B cell (primary cell): ENCODE measurements at regions not wholly inside any gene's neighbourhood (a gene's known extent, or its start where the extent isn't known, plus 50 kb on each side); places are given as distances from the start of the nearest gene placed in this dataset.

Source experiments
- ATAC-seq: fragments of 200-7000 bp; cut with Tn5 transposase; one replicate; pipeline ENCODE4 v1.10.0; 2021; ENCODE audit warnings: low read depth, mild to moderate bottlenecking, moderate number of reproducible peaks, moderate library complexity
- CTCF ChIA-PET: fragments of 350-600 bp; sonication (Branson Sonifier 250); formaldehyde crosslinking; loops from one replicate; lab custom pipeline; 2021; ENCODE audit warnings: antibody characterized with exemption, inconsistent platforms; lab: Charles Lee
- POLR2A ChIA-PET: fragments of 350-600 bp; sonication (Branson Sonifier 250); formaldehyde crosslinking; loops from one replicate; lab custom pipeline; 2021; ENCODE audit warnings: antibody characterized with exemption; lab: Charles Lee
- DNase-seq: peaks from one replicate; pipeline ENCODE4 v3.0.0; 2013
- H2AFZ ChIP-seq: 2 replicates; pipeline ENCODE4 v1.6.1; 2012; ENCODE audit warnings: mild to moderate bottlenecking, low read depth, low read length; ENCODE audit not compliant: insufficient read depth, poor library complexity, severe bottlenecking
- H3K27ac ChIP-seq, 2 donors: 1 replicate in 1 of 2; 2 replicates in 1 of 2; pipeline ENCODE4 v1.5.1; 2012 to 2013; ENCODE audit warnings: low read length in 2 of 2, mild to moderate bottlenecking in 2 of 2, moderate library complexity in 1 of 2
- H3K27me3 ChIP-seq, 4 experiments: fragments of 200-600 bp in 1 of 4; sonication (generic) in 1 of 4; replicated peaks in 1 of 4; 1 replicate in 2 of 4; 2 replicates in 2 of 4; pipeline versions ENCODE4 v1.6.1 to v1.7.0; 2013 to 2016; ENCODE audit warnings: low read length in 3 of 4, mild to moderate bottlenecking in 2 of 4, mixed read lengths in 1 of 4, moderate library complexity in 1 of 4; ENCODE audit not compliant: insufficient read depth in 4 of 4, control insufficient read depth in 3 of 4; ENCODE audit errors: control extremely low read depth in 1 of 4
- H3K36me3 ChIP-seq, 2 experiments: replicated peaks in 1 of 2; 1 replicate in 1 of 2; 2 replicates in 1 of 2; pipeline versions ENCODE4 v1.6.1 to v1.7.1; 2013; ENCODE audit warnings: low read length in 1 of 2; ENCODE audit not compliant: insufficient read depth in 2 of 2, control insufficient read depth in 1 of 2; ENCODE audit errors: control extremely low read depth in 1 of 2, extremely low read depth in 1 of 2
- H3K4me1 ChIP-seq, 2 donors: fragments of 200-600 bp in 1 of 2; sonication (generic) in 1 of 2; 1 replicate in 1 of 2; 2 replicates in 1 of 2; pipeline versions ENCODE4 v1.5.1 to v1.6.1; 2013 to 2017; ENCODE audit warnings: low read length in 2 of 2; ENCODE audit not compliant: control insufficient read depth in 2 of 2, insufficient read depth in 2 of 2
- H3K4me2 ChIP-seq: replicated peaks from 2 replicates; pipeline ENCODE3; 2012; ENCODE audit warnings: mild to moderate bottlenecking, low read depth, low read length; ENCODE audit not compliant: poor library complexity, severe bottlenecking
- H3K4me3 ChIP-seq, 5 experiments: fragments of 200-600 bp in 1 of 5; sonication (generic) in 1 of 5; 1 replicate in 3 of 5; 2 replicates in 2 of 5; pipeline versions ENCODE4 v1.5.1 to v1.7.0; 2011 to 2016; ENCODE audit warnings: low read length in 4 of 5, mild to moderate bottlenecking in 4 of 5, low read depth in 2 of 5, control low read depth in 1 of 5, moderate library complexity in 1 of 5; ENCODE audit not compliant: insufficient read depth in 1 of 5; ENCODE audit errors: control extremely low read depth in 1 of 5, extremely low read depth in 1 of 5
- H3K79me2 ChIP-seq: fragments of 200-600 bp; sonication (generic); one replicate; pipeline ENCODE4 v1.6.0; 2016; ENCODE audit warnings: low read length; ENCODE audit not compliant: control insufficient read depth, insufficient read depth
- H3K9ac ChIP-seq: fragments of 200-600 bp; sonication (generic); 2 replicates; pipeline ENCODE4 v1.6.1; 2017; ENCODE audit warnings: mild to moderate bottlenecking, low read length, moderate library complexity
- H3K9me3 ChIP-seq, 3 donors: one replicate each; pipeline versions ENCODE4 v1.6.1 to v1.7.1; 2013; ENCODE audit warnings: low read length in 2 of 3; ENCODE audit not compliant: control insufficient read depth in 2 of 3, insufficient read depth in 1 of 3; ENCODE audit errors: control extremely low read depth in 1 of 3
- H4K20me1 ChIP-seq: 2 replicates; pipeline ENCODE4 v1.6.0; 2012; ENCODE audit warnings: mild to moderate bottlenecking, low read length; ENCODE audit not compliant: insufficient read depth, control insufficient read depth, poor library complexity, severe bottlenecking
- H3K27ac Mint-ChIP-seq: one replicate; pipeline ENCODE4 v1.8.0; 2021; ENCODE audit warnings: mixed read lengths
- H3K27me3 Mint-ChIP-seq: one replicate; pipeline ENCODE4 v1.8.0; 2021; ENCODE audit warnings: mixed read lengths
- H3K4me1 Mint-ChIP-seq: one replicate; pipeline ENCODE4 v1.8.0; 2021; ENCODE audit warnings: mixed read lengths
- H3K4me3 Mint-ChIP-seq: one replicate; pipeline ENCODE4 v1.8.0; 2021; ENCODE audit warnings: mixed read lengths
- H3K9me3 Mint-ChIP-seq: one replicate; pipeline ENCODE4 v1.8.0; 2022; ENCODE audit warnings: mixed read lengths; ENCODE audit not compliant: insufficient read depth
- EZH2 ChIP-seq: IDR thresholded peaks from 2 replicates; pipeline ENCODE4 v1.6.1; 2012; ENCODE audit warnings: borderline replicate concordance, low read depth, mild to moderate bottlenecking, moderate library complexity, low read length; ENCODE audit not compliant: insufficient read depth, poor library complexity, severe bottlenecking
- WGBS: methylation state at CpG from one replicate; pipeline ENCODE4 v1.1.5; 2013; ENCODE audit warnings: missing lambda C conversion rate; ENCODE audit not compliant: insufficient coverage; 5-methylcytosine and 5-hydroxymethylcytosine counted together
- intact Hi-C: fragments of 100-400 bp; cut with micrococcal nuclease; formaldehyde crosslinking; loops from one replicate; pipeline ENCODE4 v1.10.0; 2022
- TF ChIP-seq, protein P1 (sequence below): fragments of 200-600 bp; IDR thresholded peaks from one replicate; pipeline ENCODE4 v1.8.0; 2022; ENCODE audit warnings: antibody characterized with exemption, mild to moderate bottlenecking

GRCh38 chr17:64773836-64774761, 112.0 kb upstream of the SMURF2 start:
- ChIA-PET CTCF (no interaction called here), POLR2A (no interaction called here)
- Histone ChIP-seq H3K4me2 (no peak overlapping the region), H3K4me3 (no peak overlapping the region), H2AFZ (no peak overlapping the region), H4K20me1 (peaks cover 21% of the 10 kb centered on the region), H3K9me3 (peaks cover 0 to 8% (median 0%) of the 10 kb centered on the region in 3 donors), H3K36me3 (no peaks in the 10 kb centered on the region), H3K27ac (no peak overlapping the region), H3K79me2 (peaks cover 4% of the 10 kb centered on the region), H3K9ac (no peak overlapping the region), H3K4me1 (peaks cover 17 to 31% of the 10 kb centered on the region in 2 donors), H3K27me3 (peaks cover 0 to 13% (median 5%) of the 10 kb centered on the region in 4 experiments)
- DNase-seq (peak; percentile 29), ATAC-seq (no peak)
- TF ChIP-seq EZH2 = no peak
- TF ChIP-seq, protein P1, sequence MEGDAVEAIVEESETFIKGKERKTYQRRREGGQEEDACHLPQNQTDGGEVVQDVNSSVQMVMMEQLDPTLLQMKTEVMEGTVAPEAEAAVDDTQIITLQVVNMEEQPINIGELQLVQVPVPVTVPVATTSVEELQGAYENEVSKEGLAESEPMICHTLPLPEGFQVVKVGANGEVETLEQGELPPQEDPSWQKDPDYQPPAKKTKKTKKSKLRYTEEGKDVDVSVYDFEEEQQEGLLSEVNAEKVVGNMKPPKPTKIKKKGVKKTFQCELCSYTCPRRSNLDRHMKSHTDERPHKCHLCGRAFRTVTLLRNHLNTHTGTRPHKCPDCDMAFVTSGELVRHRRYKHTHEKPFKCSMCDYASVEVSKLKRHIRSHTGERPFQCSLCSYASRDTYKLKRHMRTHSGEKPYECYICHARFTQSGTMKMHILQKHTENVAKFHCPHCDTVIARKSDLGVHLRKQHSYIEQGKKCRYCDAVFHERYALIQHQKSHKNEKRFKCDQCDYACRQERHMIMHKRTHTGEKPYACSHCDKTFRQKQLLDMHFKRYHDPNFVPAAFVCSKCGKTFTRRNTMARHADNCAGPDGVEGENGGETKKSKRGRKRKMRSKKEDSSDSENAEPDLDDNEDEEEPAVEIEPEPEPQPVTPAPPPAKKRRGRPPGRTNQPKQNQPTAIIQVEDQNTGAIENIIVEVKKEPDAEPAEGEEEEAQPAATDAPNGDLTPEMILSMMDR = no peak
- 84% methylated on average over 12 of the region's 18 CpGs for WGBS
- no peaks in the 10 kb centered on the region for H3K9me3 Mint-ChIP-seq
- no peak overlapping the region for H3K27ac Mint-ChIP-seq
- peaks cover 25% of the 10 kb centered on the region for H3K4me1 Mint-ChIP-seq
- H3K27me3 Mint-ChIP-seq = peaks cover 3% of the 10 kb centered on the region
- intact Hi-C loops = no loop called here
- no peak overlapping the region for H3K4me3 Mint-ChIP-seq

DNA sequence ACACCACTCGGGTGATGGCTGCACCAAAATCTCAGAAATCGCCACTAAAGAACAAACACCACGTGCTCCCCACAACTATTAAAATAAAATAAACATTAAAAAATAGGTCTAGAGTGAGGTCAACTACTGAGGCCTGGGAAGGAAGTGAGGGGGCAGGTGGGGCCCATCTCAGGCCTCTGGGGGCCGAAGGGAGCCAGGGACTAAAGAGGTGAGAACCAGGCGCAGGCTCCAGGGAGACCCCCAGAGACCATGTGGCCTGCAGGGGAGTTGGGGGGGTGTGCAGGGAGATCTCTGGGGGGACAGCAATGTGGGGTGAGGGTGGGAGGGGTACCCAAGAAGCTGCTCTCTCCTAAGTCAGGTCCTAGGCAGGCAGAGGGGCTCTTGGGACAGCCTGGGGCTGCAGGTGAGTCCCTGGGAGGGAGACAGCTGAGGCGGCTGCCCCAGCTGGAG, 111.3 kb upstream of the SMURF2 start:
- no peaks in the 10 kb centered on the region for H3K9me3 Mint-ChIP-seq
- H4K20me1 ChIP-seq = peaks cover 17% of the 10 kb centered on the region
- H3K4me1 Mint-ChIP-seq = peaks cover 21% of the 10 kb centered on the region
- peaks cover 3% of the 10 kb centered on the region for H3K27me3 Mint-ChIP-seq
- no peak overlapping the region for H3K4me2 ChIP-seq
- no peak overlapping the region for H2AFZ ChIP-seq
- H3K36me3 ChIP-seq = no peaks in the 10 kb centered on the region
- H3K4me3 ChIP-seq = no peak overlapping the region
- WGBS = 29% methylated on average over 3 of the region's 6 CpGs
- no peak overlapping the region for H3K9ac ChIP-seq
- ATAC-seq (no peak), DNase-seq (peak; percentile 10)
- intact Hi-C loops = no loop called here
- peaks cover 0 to 4% (median 0%) of the 10 kb centered on the region in 3 donors for H3K9me3 ChIP-seq
- H3K27ac Mint-ChIP-seq = no peak overlapping the region
- peaks cover 12 to 27% of the 10 kb centered on the region in 2 donors for H3K4me1 ChIP-seq
- no peak overlapping the region for H3K4me3 Mint-ChIP-seq
- H3K79me2 ChIP-seq = peaks cover 4% of the 10 kb centered on the region
- peaks cover 0 to 7% (median 3%) of the 10 kb centered on the region in 4 experiments for H3K27me3 ChIP-seq
- no peak overlapping the region for H3K27ac ChIP-seq
- no peak for TF ChIP-seq EZH2
- TF ChIP-seq, protein P1 = no peak
- ChIA-PET CTCF (interaction anchor here (0.6 kb wide), 1 partner anchor 298 kb away, joined by 5 read pairs; no protein-coding TSS in a partner anchor), POLR2A (no interaction called here)
